ENCODE measurements at regions not wholly inside any gene's neighbourhood (a gene's known extent, or its start where the extent isn't known, plus 50 kb on each side); places are given as distances from the start of the nearest gene placed in this dataset.

DNA sequence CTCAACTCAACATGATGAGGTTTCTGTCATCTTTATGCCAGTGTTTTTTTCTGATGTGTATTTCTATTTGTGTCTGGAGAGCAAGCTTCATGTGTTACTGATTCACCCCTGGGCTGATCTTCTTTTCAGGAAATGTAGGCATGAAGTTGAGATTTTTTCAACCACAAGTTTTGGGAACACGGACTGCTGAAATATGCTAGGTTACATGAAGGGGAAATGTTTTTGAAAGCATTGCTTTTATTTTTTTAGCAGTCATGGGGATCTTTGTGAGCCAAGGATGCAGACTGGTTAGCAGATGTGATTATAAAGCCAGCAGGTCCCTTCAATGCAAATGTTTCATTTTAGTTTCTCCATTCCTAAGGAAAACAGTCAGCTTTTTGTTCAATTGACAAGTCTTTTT, 219.3 kb upstream of the COL8A1 start:
- TF ChIP-seq CTCF (conservative IDR thresholded peaks at IDR 0.05; ENCODE audit: low read depth, low read length) (no peak), EZH2 (IDR thresholded peaks at IDR 0.05; ENCODE audit: borderline replicate concordance, low read depth, low read length, poor library complexity, severe bottlenecking) (no peak)
